ENCODE measurements at regions not wholly inside any gene's neighbourhood (a gene's known extent, or its start where the extent isn't known, plus 50 kb on each side); places are given as distances from the start of the nearest gene placed in this dataset.
"Not testable (repeated sequence)": the region's sequence is repeated elsewhere in the genome, so short reads cannot be mapped to it uniquely, and the experiment has no call there.

- DNase-seq (ENCODE audit: extremely low spot score), result no peak
- CTCF ChIA-PET, result no interaction called here
- no peak for TF ChIP-seq CTCF (IDR thresholded peaks at IDR 0.05; ENCODE audit: control extremely low read depth, extremely low read depth, low read depth, missing control alignments)
- POLR2A ChIA-PET, result no interaction called here
Observed at GRCh38 chr22:23478175-23478574, 101.9 kb downstream of the IGLL1 start.

DNA sequence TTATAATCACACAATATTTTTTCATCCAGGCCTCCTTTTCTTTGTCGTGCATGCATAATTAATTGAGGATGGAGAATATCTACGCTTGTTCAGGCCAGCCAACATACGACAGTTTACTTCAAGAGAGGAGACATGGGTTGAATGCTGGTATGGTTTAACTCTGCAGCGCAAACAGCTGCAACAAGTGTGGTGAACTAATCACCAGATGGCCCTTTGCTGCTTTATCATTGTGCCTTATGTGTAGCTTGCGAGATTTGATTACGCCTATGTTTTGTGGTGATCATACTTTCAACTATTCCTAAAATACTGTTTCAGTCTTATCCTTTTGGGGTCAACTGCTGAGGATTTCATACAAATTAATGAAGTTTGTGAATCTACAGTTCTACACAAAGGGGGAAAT, 105.6 kb downstream of the IGLL1 start:
- CTCF ChIA-PET, POLR2A ChIA-PET: not testable (repeated sequence)

GRCh38 chr22:23473901-23474300, 106.2 kb downstream of the IGLL1 start:
- CTCF ChIA-PET, result no interaction called here
- DNase-seq (ENCODE audit: extremely low spot score), result no peak
- TF ChIP-seq CTCF (IDR thresholded peaks at IDR 0.05; ENCODE audit: control extremely low read depth, extremely low read depth, low read depth, missing control alignments), result no peak
- POLR2A ChIA-PET, result no interaction called here

More for the DNA sequence above, 105.6 kb downstream of the IGLL1 start:
- not testable (repeated sequence) for DNase-seq (ENCODE audit: extremely low spot score)

DNA sequence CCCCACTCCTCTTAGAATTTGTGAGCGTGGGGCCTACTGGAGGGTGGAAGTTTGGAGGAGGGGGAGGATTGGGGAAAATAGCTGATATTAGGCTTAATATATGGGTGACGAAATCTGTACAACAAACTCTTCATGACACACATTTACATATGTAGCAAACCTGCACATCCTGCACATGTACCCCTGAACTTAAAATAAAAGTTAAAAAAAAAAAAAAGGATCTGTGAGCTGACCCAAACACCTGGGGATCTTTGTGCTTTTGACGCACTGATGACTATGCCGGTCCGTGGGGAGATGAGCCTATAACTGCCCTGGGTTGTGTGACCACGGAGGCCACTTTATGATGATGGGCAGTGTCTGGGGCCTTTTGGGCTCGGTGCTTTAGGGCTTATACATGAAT, 107.7 kb downstream of the IGLL1 start:
- POLR2A ChIA-PET; DNase-seq (ENCODE audit: extremely low spot score); CTCF ChIA-PET: not testable (repeated sequence)

DNA sequence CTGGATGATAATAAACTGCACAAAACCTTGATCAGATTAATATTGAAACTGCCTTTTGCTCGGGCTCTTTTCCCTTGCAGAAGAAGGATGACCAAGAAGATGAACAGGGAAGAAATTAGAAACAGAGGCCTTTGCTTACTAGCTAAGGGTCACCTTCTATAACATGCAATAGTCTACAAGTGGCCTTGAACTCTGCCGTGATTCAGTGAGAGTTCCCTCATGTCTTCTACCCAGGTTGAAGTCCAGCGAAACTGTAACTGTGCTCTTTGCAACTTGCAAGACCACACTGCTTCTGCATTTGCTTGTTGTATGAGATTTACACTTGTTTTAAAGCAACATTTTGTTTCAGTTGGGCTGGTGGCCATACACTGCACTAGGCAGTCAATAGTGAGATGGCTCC, 108.4 kb downstream of the IGLL1 start:
- no peak for DNase-seq (ENCODE audit: extremely low spot score)
- ChIA-PET POLR2A (no interaction called here), CTCF (interaction anchor here (0.9 kb wide), 1 partner anchor 10 kb away, joined by 3 read pairs; no protein-coding TSS in a partner anchor)
- no peak for TF ChIP-seq CTCF (IDR thresholded peaks at IDR 0.05; ENCODE audit: control extremely low read depth, extremely low read depth, low read depth, missing control alignments)

DNA sequence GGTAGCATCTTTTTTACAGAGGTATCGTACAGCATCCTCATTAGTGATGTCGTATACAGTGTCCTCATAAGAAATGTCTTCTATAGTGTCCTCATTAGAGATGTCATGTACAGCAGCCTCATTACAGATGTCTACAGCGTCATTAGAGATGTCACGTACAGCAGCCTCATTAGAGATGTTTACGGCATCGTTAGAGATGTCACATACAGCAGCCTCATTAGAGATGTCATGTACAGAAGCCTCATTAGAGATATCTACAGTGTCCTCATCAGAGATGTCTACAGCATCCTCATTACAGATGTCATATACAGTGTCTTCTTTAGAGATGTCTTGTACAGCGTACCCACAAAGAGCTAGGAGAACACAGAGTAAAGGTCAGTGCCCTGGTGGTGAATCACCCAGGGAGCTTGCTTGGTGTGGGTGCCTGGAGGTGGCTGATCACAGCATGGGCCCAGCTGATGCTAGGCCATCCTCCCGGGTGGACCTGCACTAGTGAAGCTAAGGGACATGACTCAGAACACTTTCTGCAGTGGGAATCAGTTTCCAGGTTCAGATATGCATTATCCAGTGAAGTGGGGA, 109.2 kb downstream of the IGLL1 start:
- no peak for TF ChIP-seq CTCF (IDR thresholded peaks at IDR 0.05; ENCODE audit: control extremely low read depth, extremely low read depth, low read depth, missing control alignments)
- CTCF ChIA-PET, result interaction anchor here (0.9 kb wide), 1 partner anchor 11 kb away, joined by 3 read pairs; no protein-coding TSS in a partner anchor
- no peak for DNase-seq (ENCODE audit: extremely low spot score)
- POLR2A ChIA-PET, result no interaction called here

- no peak for TF ChIP-seq CTCF (IDR thresholded peaks at IDR 0.05; ENCODE audit: control extremely low read depth, extremely low read depth, low read depth, missing control alignments)
- CTCF ChIA-PET, result no interaction called here
Observed at GRCh38 chr22:23467721-23468294, 112.3 kb downstream of the IGLL1 start.

GRCh38 chr22:23466351-23466750, 113.7 kb downstream of the IGLL1 start:
- POLR2A ChIA-PET, result no interaction called here
- DNase-seq (ENCODE audit: extremely low spot score), result no peak
- no peak for TF ChIP-seq CTCF (IDR thresholded peaks at IDR 0.05; ENCODE audit: control extremely low read depth, extremely low read depth, low read depth, missing control alignments)
- CTCF ChIA-PET, result no interaction called here

More at GRCh38 chr22:23467721-23468294, 112.3 kb downstream of the IGLL1 start:
- POLR2A ChIA-PET, result no interaction called here
- DNase-seq (ENCODE audit: extremely low spot score), result no peak

- POLR2A ChIA-PET; CTCF ChIA-PET; DNase-seq (ENCODE audit: extremely low spot score): not testable (repeated sequence)
Observed at GRCh38 chr22:23464796-23465195, 115.3 kb downstream of the IGLL1 start.

- POLR2A ChIA-PET; CTCF ChIA-PET; DNase-seq (ENCODE audit: extremely low spot score): not testable (repeated sequence)
Observed at GRCh38 chr22:23460517-23461031, 119.5 kb downstream of the IGLL1 start.

All from GM10248 (cell line).